Adipocyte (in vitro differentiated cells): ENCODE measurements at regions not wholly inside any gene's neighbourhood (a gene's known extent, or its start where the extent isn't known, plus 50 kb on each side); places are given as distances from the start of the nearest gene placed in this dataset.
"Not testable (repeated sequence)": the region's sequence is repeated elsewhere in the genome, so short reads cannot be mapped to it uniquely, and the experiment has no call there.

Experiments
- DNase-seq: peaks from one replicate; pipeline ENCODE4 v3.0.0-alpha.2; 2015; ENCODE audit warnings: low read depth
- H3K27me3 ChIP-seq: replicated peaks from 2 replicates; pipeline ENCODE4 v1.7.0; 2013; ENCODE audit warnings: mild to moderate bottlenecking, low read length, moderate library complexity; ENCODE audit not compliant: control insufficient read depth, insufficient read depth
- H3K36me3 ChIP-seq: 2 replicates; pipeline ENCODE4 v1.7.0; 2013; ENCODE audit warnings: low read length, mild to moderate bottlenecking, moderate library complexity; ENCODE audit not compliant: control insufficient read depth, insufficient read depth, severe bottlenecking
- H3K4me1 ChIP-seq: 2 replicates; pipeline ENCODE4 v1.7.0; 2013; ENCODE audit warnings: mild to moderate bottlenecking, low read length, moderate library complexity; ENCODE audit not compliant: control insufficient read depth, insufficient read depth
- H3K4me3 ChIP-seq: 2 replicates; pipeline ENCODE4 v1.7.0; 2013; ENCODE audit warnings: mild to moderate bottlenecking, low read length, moderate library complexity
- H3K9ac ChIP-seq: 2 replicates; pipeline ENCODE4 v1.7.0; 2013; ENCODE audit warnings: mild to moderate bottlenecking, low read length, moderate library complexity
- H3K9me3 ChIP-seq: 2 replicates; pipeline ENCODE4 v1.7.0; 2013; ENCODE audit warnings: mild to moderate bottlenecking, low read length, moderate library complexity; ENCODE audit not compliant: control insufficient read depth

- DNase-seq, result peak; percentile 44
- H3K4me3 ChIP-seq, result peak overlapping the region; percentile 22
- peaks cover 12% of the 10 kb centered on the region for H3K9me3 ChIP-seq
- H3K4me1 ChIP-seq, result peaks cover 13% of the 10 kb centered on the region
- no peaks in the 10 kb centered on the region for H3K36me3 ChIP-seq
- H3K9ac ChIP-seq, result peak overlapping the region; percentile 48
- no peaks in the 10 kb centered on the region for H3K27me3 ChIP-seq
Observed at GRCh38 chr6:90368601-90369000, 72.0 kb upstream of the BACH2 start.

- DNase-seq, result no peak
- H3K4me3 ChIP-seq, result no peak overlapping the region
- no peaks in the 10 kb centered on the region for H3K27me3 ChIP-seq
- H3K36me3 ChIP-seq, result no peaks in the 10 kb centered on the region
- peaks cover 13% of the 10 kb centered on the region for H3K4me1 ChIP-seq
- H3K9me3 ChIP-seq, result peaks cover 12% of the 10 kb centered on the region
- no peak overlapping the region for H3K9ac ChIP-seq
Observed at GRCh38 chr6:90368001-90368400, 71.4 kb upstream of the BACH2 start.

- H3K4me3 ChIP-seq, result no peak overlapping the region
- DNase-seq, result no peak
- H3K9me3 ChIP-seq, result peaks cover 12% of the 10 kb centered on the region
- H3K36me3 ChIP-seq, result no peaks in the 10 kb centered on the region
- H3K27me3 ChIP-seq, result no peaks in the 10 kb centered on the region
- H3K9ac ChIP-seq, result no peak overlapping the region
- peaks cover 22% of the 10 kb centered on the region for H3K4me1 ChIP-seq
Observed at GRCh38 chr6:90365565-90366219, 69.0 kb upstream of the BACH2 start.

- Histone ChIP-seq H3K27me3 (no peaks in the 10 kb centered on the region), H3K4me3 (no peak overlapping the region), H3K4me1 (peaks cover 22% of the 10 kb centered on the region), H3K36me3 (no peaks in the 10 kb centered on the region), H3K9me3 (peaks cover 6% of the 10 kb centered on the region), H3K9ac (no peak overlapping the region)
- DNase-seq, result no peak
Observed at GRCh38 chr6:90365002-90365401, 68.4 kb upstream of the BACH2 start.

GRCh38 chr6:90364286-90364685 lies 67.6 kb upstream of the BACH2 start:
- no peak for DNase-seq
- no peak overlapping the region for H3K9ac ChIP-seq
- no peak overlapping the region for H3K4me3 ChIP-seq
- no peaks in the 10 kb centered on the region for H3K9me3 ChIP-seq
- no peaks in the 10 kb centered on the region for H3K36me3 ChIP-seq
- H3K27me3 ChIP-seq, result no peaks in the 10 kb centered on the region
- peaks cover 18% of the 10 kb centered on the region for H3K4me1 ChIP-seq

GRCh38 chr6:90362318-90362717 lies 65.7 kb upstream of the BACH2 start:
- Histone ChIP-seq H3K4me3 (no peak overlapping the region), H3K36me3 (no peaks in the 10 kb centered on the region), H3K9ac (no peak overlapping the region), H3K4me1 (peaks cover 8% of the 10 kb centered on the region), H3K27me3 (no peaks in the 10 kb centered on the region), H3K9me3 (no peaks in the 10 kb centered on the region)
- no peak for DNase-seq

GRCh38 chr6:90361174-90361573 lies 64.5 kb upstream of the BACH2 start:
- H3K27me3 ChIP-seq, result no peaks in the 10 kb centered on the region
- H3K4me3 ChIP-seq, result no peak overlapping the region
- H3K4me1 ChIP-seq, result peaks cover 11% of the 10 kb centered on the region
- H3K9ac ChIP-seq, result no peak overlapping the region
- H3K9me3 ChIP-seq, result no peaks in the 10 kb centered on the region
- no peak for DNase-seq
- no peaks in the 10 kb centered on the region for H3K36me3 ChIP-seq

- H3K36me3 ChIP-seq, H3K9ac ChIP-seq, DNase-seq, H3K27me3 ChIP-seq, H3K9me3 ChIP-seq, H3K4me3 ChIP-seq: not testable (repeated sequence)
- peaks cover 16% of the 10 kb centered on the region for H3K4me1 ChIP-seq
Observed at GRCh38 chr6:90358036-90358770, 61.6 kb upstream of the BACH2 start.

- no peak for DNase-seq
- Histone ChIP-seq H3K9me3 (no peaks in the 10 kb centered on the region), H3K36me3 (no peaks in the 10 kb centered on the region), H3K9ac (peak overlapping the region; percentile 44), H3K27me3 (no peaks in the 10 kb centered on the region), H3K4me1 (peaks cover 22% of the 10 kb centered on the region), H3K4me3 (peak overlapping the region; percentile 67)
Observed at GRCh38 chr6:90356012-90356421, 59.4 kb upstream of the BACH2 start.

- no peak for DNase-seq
- no peak overlapping the region for H3K4me3 ChIP-seq
- H3K9ac ChIP-seq, result no peak overlapping the region
- H3K9me3 ChIP-seq, result no peaks in the 10 kb centered on the region
- no peaks in the 10 kb centered on the region for H3K27me3 ChIP-seq
- no peaks in the 10 kb centered on the region for H3K36me3 ChIP-seq
- peaks cover 24% of the 10 kb centered on the region for H3K4me1 ChIP-seq
Observed at GRCh38 chr6:90354961-90355360, 58.3 kb upstream of the BACH2 start.

GRCh38 chr6:90351696-90352095 lies 55.1 kb upstream of the BACH2 start:
- Histone ChIP-seq H3K9me3 (no peaks in the 10 kb centered on the region), H3K4me3 (no peak overlapping the region), H3K9ac (no peak overlapping the region), H3K4me1 (peaks cover 24% of the 10 kb centered on the region), H3K27me3 (no peaks in the 10 kb centered on the region), H3K36me3 (no peaks in the 10 kb centered on the region)
- peak; percentile 73 for DNase-seq
